Activated T-helper 1 cell treated with anti-CD3 and anti-CD28 coated beads, Interleukin-12 subunit alpha, Interleukin-12 subunit beta, Interleukin-2, Interleukin-4 antibody, amounts not matched to agents 30 ng/mL and 10 ng/mL and 1 ng/mL, durations not matched to agents 14 hours and 24 hours and 36 hours (primary cell): ENCODE measurements at regions not wholly inside any gene's neighbourhood (a gene's known extent, or its start where the extent isn't known, plus 50 kb on each side); places are given as distances from the start of the nearest gene placed in this dataset.

ENCODE experiments used
- DNase-seq: peaks from one replicate; pipeline ENCODE4 v3.0.0; 2021; ENCODE audit warnings: low spot score
- H3K27ac Mint-ChIP-seq: one replicate; pipeline ENCODE4 v1.8.0; 2021; ENCODE audit warnings: mild to moderate bottlenecking, mixed read lengths
- H3K27me3 Mint-ChIP-seq: one replicate; pipeline ENCODE4 v1.8.0; 2022; ENCODE audit warnings: mild to moderate bottlenecking, moderate library complexity, mixed read lengths; ENCODE audit not compliant: insufficient read depth
- H3K36me3 Mint-ChIP-seq: one replicate; pipeline ENCODE4 v1.8.0; 2021; ENCODE audit warnings: low read depth, mixed read lengths
- H3K4me1 Mint-ChIP-seq: one replicate; pipeline ENCODE4 v1.8.0; 2021; ENCODE audit warnings: low read depth, mixed read lengths
- H3K4me3 Mint-ChIP-seq: one replicate; pipeline ENCODE4 v1.8.0; 2021; ENCODE audit warnings: mild to moderate bottlenecking, moderate library complexity, mixed read lengths
- H3K9me3 Mint-ChIP-seq: one replicate; pipeline ENCODE4 v1.8.0; 2021; ENCODE audit warnings: mixed read lengths
- intact Hi-C: fragments of 100-400 bp; cut with micrococcal nuclease; formaldehyde crosslinking; loops from one replicate; pipeline ENCODE4 v1.15.1; 2024

GRCh38 chr15:98518823-98519561, 129.3 kb upstream of the IGF1R start:
- peaks cover 7% of the 10 kb centered on the region for H3K27me3 Mint-ChIP-seq
- peaks cover 6% of the 10 kb centered on the region for H3K4me1 Mint-ChIP-seq
- H3K9me3 Mint-ChIP-seq = no peaks in the 10 kb centered on the region
- DNase-seq = peak; percentile 14
- intact Hi-C loops = loop anchor here (1.0 to 5.0 kb wide), 7 partner anchors 72 to 557 kb away; partner anchors contain the start of gene IGF1R
- H3K4me3 Mint-ChIP-seq = no peak overlapping the region
- H3K36me3 Mint-ChIP-seq = no peaks in the 10 kb centered on the region
- H3K27ac Mint-ChIP-seq = no peak overlapping the region

DNA sequence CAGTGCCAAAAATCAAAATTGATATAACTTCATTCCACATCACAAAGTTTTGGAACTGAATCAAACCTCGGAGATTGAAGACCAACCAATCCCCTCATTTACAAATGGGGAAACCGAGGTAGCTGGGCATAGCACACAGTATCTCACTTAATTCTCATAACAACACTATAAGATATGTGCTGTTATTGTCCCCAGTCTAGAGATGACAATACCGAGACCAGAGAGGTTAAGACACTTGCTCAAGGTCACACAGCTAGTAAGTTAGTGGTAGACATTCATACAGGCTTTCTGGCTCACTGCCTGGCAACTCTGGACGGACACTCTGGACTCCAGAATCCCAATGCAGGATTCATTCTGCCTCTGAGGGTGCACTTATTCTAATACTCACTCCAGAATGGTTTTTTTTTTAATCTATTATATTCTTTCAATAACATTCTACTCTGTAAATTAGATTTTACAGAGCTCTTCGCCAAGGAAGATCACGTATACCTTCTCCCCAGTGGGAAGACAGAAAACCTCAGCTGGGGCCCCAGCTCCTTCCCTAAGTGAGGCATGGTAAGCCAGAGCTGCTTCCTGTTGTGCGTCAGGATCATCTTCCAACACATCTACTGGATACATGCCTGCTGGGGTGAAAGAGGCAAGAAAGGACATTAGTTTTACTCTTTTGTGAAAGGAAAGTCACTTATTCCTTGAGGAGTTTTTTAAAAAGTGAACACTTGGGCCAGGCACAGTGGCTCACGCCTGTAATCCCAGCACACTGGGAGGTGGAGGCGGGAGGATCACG, 128.4 kb upstream of the IGF1R start:
- no peaks in the 10 kb centered on the region for H3K36me3 Mint-ChIP-seq
- no peaks in the 10 kb centered on the region for H3K9me3 Mint-ChIP-seq
- peaks cover 7% of the 10 kb centered on the region for H3K27me3 Mint-ChIP-seq
- H3K4me3 Mint-ChIP-seq = no peak overlapping the region
- H3K27ac Mint-ChIP-seq = no peak overlapping the region
- H3K4me1 Mint-ChIP-seq = peaks cover 6% of the 10 kb centered on the region
- DNase-seq = no peak
- intact Hi-C loops = loop anchor here (1.0 to 5.0 kb wide), 7 partner anchors 73 to 556 kb away; partner anchors contain the start of gene IGF1R

DNA sequence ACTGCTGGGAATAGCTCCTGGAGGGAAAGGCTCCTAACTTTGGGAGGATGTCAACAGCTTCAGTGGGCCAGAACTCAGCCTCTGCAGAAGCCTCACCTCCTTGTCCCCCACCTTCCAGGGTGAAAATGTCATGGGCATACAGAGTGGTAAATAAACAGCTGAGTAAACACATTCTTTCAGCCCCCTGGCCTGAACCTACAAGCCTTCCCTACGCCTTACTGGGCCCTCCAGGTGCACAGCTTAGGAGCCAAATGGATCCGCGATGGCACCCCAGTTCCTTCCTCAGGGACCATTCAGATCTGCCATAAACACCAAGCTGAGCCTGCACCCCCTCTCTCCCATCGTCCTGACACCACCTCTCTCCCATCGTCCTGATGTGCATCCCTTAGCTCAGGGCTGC, 126.2 kb upstream of the IGF1R start:
- Mint-ChIP-seq H3K27me3 (peaks cover 7% of the 10 kb centered on the region), H3K4me1 (peaks cover 6% of the 10 kb centered on the region), H3K36me3 (no peaks in the 10 kb centered on the region), H3K27ac (no peak overlapping the region), H3K9me3 (no peaks in the 10 kb centered on the region), H3K4me3 (no peak overlapping the region)
- intact Hi-C loops = no loop called here
- DNase-seq = no peak

DNA sequence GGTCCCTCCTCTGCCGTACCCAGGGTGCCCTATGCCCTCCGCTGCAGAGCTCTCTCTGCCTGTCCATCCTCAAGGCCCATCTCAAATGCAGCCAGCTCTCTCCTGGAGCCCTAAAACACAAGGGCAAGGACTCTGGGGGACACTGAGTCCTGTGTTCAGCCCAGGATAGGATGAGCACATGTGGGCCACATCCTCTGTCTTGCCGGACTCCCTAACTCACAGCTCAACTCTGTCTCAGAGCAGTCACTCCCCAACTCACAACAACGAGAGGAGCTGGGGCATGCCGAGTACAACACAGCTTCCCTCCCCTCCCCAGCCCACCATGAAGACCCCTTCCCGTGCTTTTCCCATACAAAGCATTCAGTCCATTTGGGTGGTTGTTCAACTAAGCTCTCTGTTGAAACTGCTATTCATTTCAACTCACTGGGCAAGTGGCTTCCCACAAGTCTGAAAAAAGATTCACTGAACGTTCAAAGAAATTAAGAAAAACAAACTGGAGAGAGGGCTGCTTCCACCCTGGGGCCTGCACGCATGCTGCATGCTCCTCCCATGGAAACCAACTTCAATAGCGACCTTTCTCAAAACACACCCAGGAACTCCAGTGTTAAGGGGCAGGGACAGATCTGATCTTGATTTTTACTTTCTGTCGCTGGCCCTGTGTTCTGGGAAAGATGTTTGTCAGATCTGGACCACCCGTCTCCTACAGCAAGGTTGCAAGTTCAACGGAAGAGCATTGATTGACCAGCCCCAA, 124.3 kb upstream of the IGF1R start:
- Mint-ChIP-seq H3K9me3 (no peaks in the 10 kb centered on the region), H3K27me3 (peaks cover 6% of the 10 kb centered on the region), H3K4me1 (peaks cover 3% of the 10 kb centered on the region), H3K27ac (no peak overlapping the region), H3K4me3 (no peak overlapping the region), H3K36me3 (no peaks in the 10 kb centered on the region)
- intact Hi-C loops = no loop called here
- no peak for DNase-seq

DNA sequence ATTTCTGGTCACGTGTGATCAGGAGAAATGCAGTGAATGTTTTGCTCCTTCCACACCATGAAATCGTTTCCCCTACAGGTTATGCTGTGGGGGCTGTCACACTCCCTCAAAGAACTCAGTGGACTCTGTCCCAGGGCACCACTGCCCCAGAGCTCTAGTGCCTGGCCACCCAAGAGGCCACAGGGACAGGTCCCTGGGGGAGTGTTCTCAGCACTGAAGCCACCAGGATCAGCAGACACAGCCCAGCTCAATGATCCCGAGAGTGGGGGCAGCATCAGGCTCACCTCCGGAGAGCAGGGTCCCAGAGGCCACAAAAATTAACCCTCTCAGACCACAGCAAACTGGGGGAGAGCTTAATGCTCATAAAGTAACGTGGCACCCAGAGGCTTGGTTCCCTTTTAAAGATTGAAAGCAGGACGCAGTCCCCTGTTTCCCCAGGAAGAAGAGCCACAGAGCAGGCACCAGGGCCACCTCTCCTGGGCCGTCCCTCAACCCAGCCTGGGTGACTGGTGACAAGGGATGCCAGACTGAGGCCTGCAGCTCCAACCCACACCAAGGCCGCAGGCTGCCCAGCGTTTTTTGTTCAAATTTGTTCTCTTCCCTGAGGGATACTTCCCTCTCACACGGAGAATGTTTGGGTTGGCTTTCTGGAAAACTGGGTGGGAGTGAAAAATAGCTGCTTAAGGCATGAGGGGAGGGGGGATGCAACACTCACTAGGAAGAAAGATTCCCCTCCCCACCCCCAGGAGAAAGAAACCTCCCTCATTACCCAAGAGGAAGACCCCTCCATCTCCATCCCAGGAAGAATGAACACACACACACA, 123.3 kb upstream of the IGF1R start:
- no peak for DNase-seq
- peaks cover 4% of the 10 kb centered on the region for H3K27me3 Mint-ChIP-seq
- no peaks in the 10 kb centered on the region for H3K36me3 Mint-ChIP-seq
- intact Hi-C loops = no loop called here
- H3K27ac Mint-ChIP-seq = no peak overlapping the region
- H3K9me3 Mint-ChIP-seq = no peaks in the 10 kb centered on the region
- H3K4me3 Mint-ChIP-seq = no peak overlapping the region
- H3K4me1 Mint-ChIP-seq = no peaks in the 10 kb centered on the region

GRCh38 chr15:98525661-98526001, 122.7 kb upstream of the IGF1R start:
- Mint-ChIP-seq H3K9me3 (no peaks in the 10 kb centered on the region), H3K27me3 (peaks cover 4% of the 10 kb centered on the region), H3K36me3 (no peaks in the 10 kb centered on the region), H3K4me3 (no peak overlapping the region), H3K27ac (no peak overlapping the region), H3K4me1 (no peaks in the 10 kb centered on the region)
- intact Hi-C loops = no loop called here
- DNase-seq = no peak

DNA sequence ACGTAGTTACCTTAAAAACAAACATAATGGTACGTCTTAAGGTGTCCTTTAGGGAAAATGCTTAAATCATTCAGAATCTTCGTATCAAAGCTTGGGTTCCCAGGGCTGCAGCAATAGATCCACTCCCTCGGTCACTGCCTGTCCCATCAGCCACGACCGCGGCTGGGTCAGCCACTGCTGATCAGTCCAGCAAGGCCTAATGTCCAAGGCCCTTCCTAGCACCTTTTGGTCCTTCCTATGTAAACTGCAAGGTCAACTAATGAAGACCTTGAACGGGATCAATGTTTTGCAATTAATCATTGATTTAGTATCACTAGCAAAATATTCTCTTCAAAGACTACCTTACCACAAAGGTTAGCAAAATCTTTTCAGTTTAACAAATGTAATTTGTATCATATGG, 122.2 kb upstream of the IGF1R start:
- Mint-ChIP-seq H3K4me1 (no peaks in the 10 kb centered on the region), H3K36me3 (no peaks in the 10 kb centered on the region), H3K27ac (no peak overlapping the region), H3K27me3 (peaks cover 4% of the 10 kb centered on the region), H3K4me3 (no peak overlapping the region), H3K9me3 (no peaks in the 10 kb centered on the region)
- no peak for DNase-seq
- intact Hi-C loops = no loop called here

- intact Hi-C loops = no loop called here
- DNase-seq = no peak
- peaks cover 4% of the 10 kb centered on the region for H3K27me3 Mint-ChIP-seq
- H3K4me1 Mint-ChIP-seq = no peaks in the 10 kb centered on the region
- H3K4me3 Mint-ChIP-seq = no peak overlapping the region
- no peak overlapping the region for H3K27ac Mint-ChIP-seq
- H3K9me3 Mint-ChIP-seq = no peaks in the 10 kb centered on the region
- H3K36me3 Mint-ChIP-seq = no peaks in the 10 kb centered on the region
These were observed 120.2 kb upstream of the IGF1R start for GRCh38 chr15:98528046-98528725.

GRCh38 chr15:98529205-98530145, 118.9 kb upstream of the IGF1R start:
- Mint-ChIP-seq H3K4me3 (no peak overlapping the region), H3K27me3 (peaks cover 4% of the 10 kb centered on the region), H3K9me3 (no peaks in the 10 kb centered on the region), H3K27ac (no peak overlapping the region), H3K4me1 (no peaks in the 10 kb centered on the region), H3K36me3 (no peaks in the 10 kb centered on the region)
- no peak for DNase-seq
- intact Hi-C loops = no loop called here

DNA sequence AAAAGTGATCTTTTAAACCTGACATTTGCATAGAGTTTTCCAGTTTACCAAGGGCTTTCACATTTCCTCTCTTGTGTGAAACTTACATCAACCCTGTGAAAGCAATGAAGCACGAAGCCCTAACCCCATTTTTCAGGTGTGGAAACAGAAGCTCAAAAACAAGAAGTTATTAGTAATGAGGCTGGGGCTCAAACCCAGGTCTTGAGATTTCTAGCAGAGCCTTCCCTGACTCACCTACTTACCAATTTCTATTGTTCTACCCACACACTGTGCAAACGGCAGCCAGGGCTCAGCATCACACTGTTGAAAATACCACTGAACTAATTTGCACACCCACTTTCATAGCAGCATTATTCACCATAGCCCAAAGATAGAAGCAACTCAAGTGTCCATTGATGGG, 117.8 kb upstream of the IGF1R start:
- no peak for DNase-seq
- intact Hi-C loops = no loop called here
- Mint-ChIP-seq H3K27ac (no peak overlapping the region), H3K9me3 (no peaks in the 10 kb centered on the region), H3K36me3 (no peaks in the 10 kb centered on the region), H3K27me3 (peaks cover 4% of the 10 kb centered on the region), H3K4me1 (no peaks in the 10 kb centered on the region), H3K4me3 (no peak overlapping the region)

DNA sequence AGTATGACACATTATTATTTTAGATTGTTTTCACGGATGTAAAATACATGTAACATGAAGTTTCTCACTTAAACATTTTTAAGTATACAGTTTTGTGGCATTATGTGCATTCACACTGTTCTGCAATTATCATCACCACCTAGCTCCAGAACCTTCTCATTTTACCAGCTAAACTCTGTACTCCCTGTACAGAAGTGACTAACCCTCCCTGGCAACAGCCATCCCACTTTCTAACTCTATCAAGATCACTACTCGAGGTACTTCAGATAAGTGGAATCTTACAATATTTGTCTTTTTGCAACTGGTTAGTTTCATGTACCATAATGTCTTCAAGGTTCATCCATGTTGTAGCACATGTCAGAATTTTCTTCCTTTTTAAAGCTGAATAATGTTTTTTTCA, 116.3 kb upstream of the IGF1R start:
- H3K27me3 Mint-ChIP-seq = peaks cover 10% of the 10 kb centered on the region
- H3K9me3 Mint-ChIP-seq = no peaks in the 10 kb centered on the region
- no peaks in the 10 kb centered on the region for H3K4me1 Mint-ChIP-seq
- H3K27ac Mint-ChIP-seq = no peak overlapping the region
- H3K36me3 Mint-ChIP-seq = no peaks in the 10 kb centered on the region
- H3K4me3 Mint-ChIP-seq = no peak overlapping the region
- intact Hi-C loops = no loop called here
- no peak for DNase-seq
